ENCODE measurements at regions not wholly inside any gene's neighbourhood (a gene's known extent, or its start where the extent isn't known, plus 50 kb on each side); places are given as distances from the start of the nearest gene placed in this dataset.
"Not testable (repeated sequence)": the region's sequence is repeated elsewhere in the genome, so short reads cannot be mapped to it uniquely, and the experiment has no call there.

GRCh38 chr4:3896441-3896840 is 130.3 kb downstream of the ADRA2C start:
- DNase-seq (ENCODE audit: extremely low read depth, low read depth): no peak
- no peak overlapping the region for H3K4me3 ChIP-seq (replicated peaks; ENCODE audit: low read depth, low read length)
- TF ChIP-seq CTCF (IDR thresholded peaks at IDR 0.05; ENCODE audit: low read depth, low read length, missing control alignments): no peak

- H3K4me3 ChIP-seq (replicated peaks; ENCODE audit: low read depth, low read length); DNase-seq (ENCODE audit: extremely low read depth, low read depth): not testable (repeated sequence)
Observed at GRCh38 chr4:3896871-3897578, 130.8 kb downstream of the ADRA2C start.

- no peak for TF ChIP-seq CTCF (IDR thresholded peaks at IDR 0.05; ENCODE audit: low read depth, low read length, missing control alignments)
- no peak for DNase-seq (ENCODE audit: extremely low read depth, low read depth)
- H3K4me3 ChIP-seq (replicated peaks; ENCODE audit: low read depth, low read length): no peak overlapping the region
Observed at GRCh38 chr4:3898098-3898497, 131.9 kb downstream of the ADRA2C start.

GRCh38 chr4:3898928-3899327 is 132.7 kb downstream of the ADRA2C start:
- H3K4me3 ChIP-seq (replicated peaks; ENCODE audit: low read depth, low read length); DNase-seq (ENCODE audit: extremely low read depth, low read depth): not testable (repeated sequence)

GRCh38 chr4:3904264-3904955 is 138.2 kb downstream of the ADRA2C start:
- DNase-seq (ENCODE audit: extremely low read depth, low read depth); H3K4me3 ChIP-seq (replicated peaks; ENCODE audit: low read depth, low read length): not testable (repeated sequence)

GRCh38 chr4:3909616-3910015 is 143.4 kb downstream of the ADRA2C start:
- not testable (repeated sequence) for H3K4me3 ChIP-seq (replicated peaks; ENCODE audit: low read depth, low read length); DNase-seq (ENCODE audit: extremely low read depth, low read depth)

GRCh38 chr4:3910161-3910950 is 144.2 kb downstream of the ADRA2C start:
- DNase-seq (ENCODE audit: extremely low read depth, low read depth); H3K4me3 ChIP-seq (replicated peaks; ENCODE audit: low read depth, low read length): not testable (repeated sequence)

GRCh38 chr4:3911252-3911856 is 145.2 kb downstream of the ADRA2C start:
- TF ChIP-seq CTCF (IDR thresholded peaks at IDR 0.05; ENCODE audit: low read depth, low read length, missing control alignments): no peak
- DNase-seq (ENCODE audit: extremely low read depth, low read depth): no peak
- no peak overlapping the region for H3K4me3 ChIP-seq (replicated peaks; ENCODE audit: low read depth, low read length)

GRCh38 chr4:3914511-3914910 is 148.3 kb downstream of the ADRA2C start:
- DNase-seq (ENCODE audit: extremely low read depth, low read depth); H3K4me3 ChIP-seq (replicated peaks; ENCODE audit: low read depth, low read length): not testable (repeated sequence)

- not testable (repeated sequence) for DNase-seq (ENCODE audit: extremely low read depth, low read depth)
Observed at GRCh38 chr4:3919509-3919908, 153.3 kb downstream of the ADRA2C start.

GRCh38 chr4:3921902-3922301 is 155.7 kb downstream of the ADRA2C start:
- DNase-seq (ENCODE audit: extremely low read depth, low read depth); H3K4me3 ChIP-seq (replicated peaks; ENCODE audit: low read depth, low read length): not testable (repeated sequence)

More at GRCh38 chr4:3919509-3919908, 153.3 kb downstream of the ADRA2C start:
- not testable (repeated sequence) for H3K4me3 ChIP-seq (replicated peaks; ENCODE audit: low read depth, low read length)

GRCh38 chr4:3925841-3926240 is 159.7 kb downstream of the ADRA2C start:
- not testable (repeated sequence) for DNase-seq (ENCODE audit: extremely low read depth, low read depth); H3K4me3 ChIP-seq (replicated peaks; ENCODE audit: low read depth, low read length)

GRCh38 chr4:3926271-3926670 is 160.1 kb downstream of the ADRA2C start:
- not testable (repeated sequence) for DNase-seq (ENCODE audit: extremely low read depth, low read depth); H3K4me3 ChIP-seq (replicated peaks; ENCODE audit: low read depth, low read length)
